Lower lobe of right lung (tissue), 2 donors: ENCODE measurements at regions not wholly inside any gene's neighbourhood (a gene's known extent, or its start where the extent isn't known, plus 50 kb on each side); places are given as distances from the start of the nearest gene placed in this dataset.

Experiments used
- ATAC-seq, 2 donors: fragments of 200-7000 bp; cut with Tn5 transposase; one replicate each; pipeline ENCODE4 v1.9.1; 2020 to 2022; ENCODE audit warnings: mild to moderate bottlenecking in 2 of 2, moderate library complexity in 2 of 2
- DNase-seq: peaks from one replicate; pipeline ENCODE4 v3.0.0-alpha.2; 2020
- H3K27ac ChIP-seq: fragments of 200-600 bp; one replicate; pipeline ENCODE4 v1.8.0; 2022
- H3K27me3 ChIP-seq: fragments of 200-600 bp; one replicate; pipeline ENCODE4 v1.8.0; 2022; ENCODE audit warnings: low read depth
- H3K36me3 ChIP-seq: fragments of 200-600 bp; one replicate; pipeline ENCODE4 v1.8.0; 2022; ENCODE audit warnings: mild to moderate bottlenecking
- H3K4me1 ChIP-seq: fragments of 200-600 bp; one replicate; pipeline ENCODE4 v1.8.0; 2022
- H3K4me3 ChIP-seq: fragments of 200-600 bp; one replicate; pipeline ENCODE4 v1.8.0; 2022; ENCODE audit warnings: mild to moderate bottlenecking
- H3K9me3 ChIP-seq: fragments of 200-600 bp; one replicate; pipeline ENCODE4 v1.8.0; 2022
- intact Hi-C: fragments of 100-400 bp; cut with DNase I; formaldehyde crosslinking; loops from one replicate; pipeline ENCODE4 v1.11.0; 2022
- TF ChIP-seq, protein P1 (sequence below): fragments of 200-600 bp; IDR thresholded peaks from one replicate; pipeline ENCODE4 v1.8.0; 2022; ENCODE audit warnings: antibody characterized with exemption, mild to moderate bottlenecking
- donor health status: DM: no; HTN: yes; CAD: no; lungs with severe emphysema.

DNA sequence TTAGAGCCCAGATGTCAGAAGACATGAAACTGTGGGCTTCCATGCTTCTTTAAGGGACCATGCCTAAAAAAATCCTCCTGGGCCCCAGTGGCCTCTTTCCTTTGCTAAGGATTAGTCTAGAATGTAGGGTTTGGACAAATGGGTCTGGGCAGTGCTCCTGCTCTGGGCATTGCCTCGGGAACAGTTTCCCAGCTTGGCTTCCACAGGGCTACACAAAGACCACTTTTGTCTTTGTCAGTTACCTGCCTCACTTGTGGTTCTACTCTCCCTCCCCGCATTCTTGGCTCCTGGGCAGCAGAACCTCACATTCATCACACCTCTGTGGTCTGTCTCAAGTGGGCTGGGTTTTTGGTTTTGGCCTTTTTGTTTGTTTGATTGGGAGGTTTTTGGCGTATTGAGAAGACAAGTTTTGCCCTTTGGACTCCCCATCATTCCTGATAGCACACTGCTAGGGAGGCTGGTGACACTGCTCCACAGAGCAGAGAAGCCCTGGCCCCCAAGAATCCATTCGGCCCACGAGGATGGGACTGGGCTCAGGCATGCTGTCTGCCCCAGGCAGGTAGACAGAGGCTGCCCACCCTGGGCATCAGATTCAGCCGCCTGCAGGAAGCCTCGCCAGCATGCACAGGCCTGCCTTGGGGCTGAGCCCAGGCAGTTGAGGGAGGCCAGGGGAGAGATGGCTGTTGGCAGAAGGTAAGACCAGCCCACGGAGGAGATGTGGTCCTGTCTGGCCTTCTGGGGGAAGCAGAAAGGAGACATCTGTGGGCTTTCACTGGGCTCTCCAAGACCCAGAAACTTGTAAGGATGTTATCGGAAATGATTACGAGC, 343.7 kb downstream of the WDR11 start:
- ATAC-seq (no peak), DNase-seq (no peak)
- Histone ChIP-seq H3K27me3 (no peaks in the 10 kb centered on the region), H3K4me1 (no peaks in the 10 kb centered on the region), H3K36me3 (no peaks in the 10 kb centered on the region), H3K4me3 (no peak overlapping the region), H3K9me3 (no peaks in the 10 kb centered on the region), H3K27ac (no peak overlapping the region)
- intact Hi-C loops = no loop called here
- TF ChIP-seq, protein P1, sequence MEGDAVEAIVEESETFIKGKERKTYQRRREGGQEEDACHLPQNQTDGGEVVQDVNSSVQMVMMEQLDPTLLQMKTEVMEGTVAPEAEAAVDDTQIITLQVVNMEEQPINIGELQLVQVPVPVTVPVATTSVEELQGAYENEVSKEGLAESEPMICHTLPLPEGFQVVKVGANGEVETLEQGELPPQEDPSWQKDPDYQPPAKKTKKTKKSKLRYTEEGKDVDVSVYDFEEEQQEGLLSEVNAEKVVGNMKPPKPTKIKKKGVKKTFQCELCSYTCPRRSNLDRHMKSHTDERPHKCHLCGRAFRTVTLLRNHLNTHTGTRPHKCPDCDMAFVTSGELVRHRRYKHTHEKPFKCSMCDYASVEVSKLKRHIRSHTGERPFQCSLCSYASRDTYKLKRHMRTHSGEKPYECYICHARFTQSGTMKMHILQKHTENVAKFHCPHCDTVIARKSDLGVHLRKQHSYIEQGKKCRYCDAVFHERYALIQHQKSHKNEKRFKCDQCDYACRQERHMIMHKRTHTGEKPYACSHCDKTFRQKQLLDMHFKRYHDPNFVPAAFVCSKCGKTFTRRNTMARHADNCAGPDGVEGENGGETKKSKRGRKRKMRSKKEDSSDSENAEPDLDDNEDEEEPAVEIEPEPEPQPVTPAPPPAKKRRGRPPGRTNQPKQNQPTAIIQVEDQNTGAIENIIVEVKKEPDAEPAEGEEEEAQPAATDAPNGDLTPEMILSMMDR = no peak

DNA sequence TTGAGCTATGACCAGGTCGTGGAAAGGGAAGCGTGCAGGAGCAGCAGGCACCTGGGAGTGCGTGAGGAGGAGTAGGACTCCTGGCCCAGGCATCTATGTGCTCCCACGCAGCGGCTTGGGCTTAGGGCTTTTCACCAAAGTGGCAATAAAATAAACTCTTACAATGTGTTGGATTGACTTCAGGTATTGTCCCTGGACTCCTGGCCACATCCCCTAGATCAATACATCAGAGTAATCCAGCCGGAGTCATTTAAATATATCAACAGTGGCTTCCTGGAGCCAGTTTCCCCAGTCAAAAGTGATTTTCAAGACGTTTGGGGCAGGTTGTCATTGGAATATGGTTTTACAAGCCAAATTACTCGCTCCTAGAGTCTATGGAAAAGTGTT, 344.4 kb downstream of the WDR11 start:
- no peaks in the 10 kb centered on the region for H3K36me3 ChIP-seq
- no peak overlapping the region for H3K27ac ChIP-seq
- TF ChIP-seq, protein P1 = no peak
- intact Hi-C loops = no loop called here
- H3K4me1 ChIP-seq = no peaks in the 10 kb centered on the region
- H3K4me3 ChIP-seq = no peak overlapping the region
- no peaks in the 10 kb centered on the region for H3K9me3 ChIP-seq
- DNase-seq = no peak
- no peak for ATAC-seq
- H3K27me3 ChIP-seq = no peaks in the 10 kb centered on the region

DNA sequence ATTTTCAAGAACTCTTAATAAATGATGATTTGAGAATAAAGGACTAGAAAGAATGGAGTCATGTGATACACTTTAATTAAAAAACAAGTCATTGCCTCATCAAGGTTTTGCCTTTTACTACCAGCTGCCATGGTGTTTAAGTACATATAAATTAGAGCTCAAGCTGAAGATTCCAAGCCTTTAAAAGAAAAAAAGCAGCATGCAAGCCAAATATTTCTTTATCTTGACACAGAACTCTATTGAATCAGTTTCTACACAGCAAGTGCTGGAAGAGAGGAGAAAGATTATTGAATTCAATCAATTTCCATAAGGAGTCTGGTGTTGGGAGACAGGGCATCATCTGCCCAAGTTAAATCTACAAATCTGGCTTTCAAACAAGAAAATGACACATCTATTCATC, 347.9 kb downstream of the WDR11 start:
- H3K27ac ChIP-seq = no peak overlapping the region
- H3K9me3 ChIP-seq = no peaks in the 10 kb centered on the region

DNA sequence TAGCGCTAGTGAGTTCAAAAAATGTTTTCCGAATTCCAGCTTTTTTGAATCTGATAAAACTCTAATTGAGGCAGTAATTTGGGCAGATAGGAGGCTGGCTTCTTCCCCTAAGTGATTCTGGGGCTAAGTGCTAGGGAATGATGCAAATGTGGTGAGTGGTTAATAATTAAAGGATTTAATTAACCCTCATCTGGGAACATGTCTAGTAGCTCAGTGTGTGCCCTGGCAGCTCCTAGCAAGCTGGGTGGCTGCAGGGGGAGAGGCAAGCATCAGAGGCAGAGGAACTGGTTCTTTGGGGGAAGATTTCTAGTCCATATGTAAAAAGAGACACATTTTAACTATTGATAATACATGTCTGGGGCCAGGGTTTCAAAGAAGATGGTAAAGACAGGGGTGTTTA, 354.5 kb downstream of the WDR11 start:
- Histone ChIP-seq H3K36me3 (no peaks in the 10 kb centered on the region), H3K27me3 (no peaks in the 10 kb centered on the region), H3K4me3 (no peak overlapping the region), H3K27ac (no peak overlapping the region), H3K9me3 (no peaks in the 10 kb centered on the region), H3K4me1 (no peaks in the 10 kb centered on the region)
- no peak for DNase-seq
- TF ChIP-seq, protein P1 = no peak
- ATAC-seq = no peak
- intact Hi-C loops = no loop called here

More for the DNA sequence above, 347.9 kb downstream of the WDR11 start:
- no peak for ATAC-seq
- intact Hi-C loops = no loop called here
- Histone ChIP-seq H3K36me3 (no peaks in the 10 kb centered on the region), H3K27me3 (no peaks in the 10 kb centered on the region), H3K4me1 (no peaks in the 10 kb centered on the region), H3K4me3 (no peak overlapping the region)
- TF ChIP-seq, protein P1 = no peak
- no peak for DNase-seq

DNA sequence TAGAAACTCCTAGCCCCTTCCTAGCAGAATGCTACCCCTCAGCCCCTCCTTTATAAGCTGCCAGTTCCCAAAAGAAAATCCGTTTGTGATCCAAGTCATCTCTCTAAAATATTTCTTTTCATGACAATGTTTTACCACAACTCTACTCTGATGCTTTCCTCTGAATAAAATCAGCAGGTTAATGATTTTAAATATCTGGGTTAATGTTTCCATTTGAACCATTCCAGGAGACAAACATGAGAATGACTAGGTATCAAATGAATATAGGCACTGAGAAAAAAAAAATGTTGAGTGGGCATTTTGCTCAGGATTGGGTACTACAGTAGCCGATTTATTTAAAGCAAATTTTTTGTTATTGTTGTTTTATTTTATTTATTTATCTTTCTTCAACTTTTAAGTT, 360.3 kb downstream of the WDR11 start:
- intact Hi-C loops = no loop called here
- Histone ChIP-seq H3K4me3 (no peak overlapping the region), H3K27ac (no peak overlapping the region), H3K36me3 (no peaks in the 10 kb centered on the region), H3K27me3 (no peaks in the 10 kb centered on the region), H3K4me1 (no peaks in the 10 kb centered on the region), H3K9me3 (no peaks in the 10 kb centered on the region)
- ATAC-seq (no peak), DNase-seq (no peak)
- TF ChIP-seq, protein P1 = no peak
